HG03432 (cell line): ENCODE measurements at regions not wholly inside any gene's neighbourhood (a gene's known extent, or its start where the extent isn't known, plus 50 kb on each side); places are given as distances from the start of the nearest gene placed in this dataset.
"Not testable (repeated sequence)": the region's sequence is repeated elsewhere in the genome, so short reads cannot be mapped to it uniquely, and the experiment has no call there.

Experiments used
- ATAC-seq: cut with Tn5 transposase; IDR thresholded peaks from one replicate; pipeline ENCODE4 v1.9.1; 2021; ENCODE audit warnings: mild to moderate bottlenecking, moderate library complexity; ENCODE audit not compliant: unreplicated experiment

DNA sequence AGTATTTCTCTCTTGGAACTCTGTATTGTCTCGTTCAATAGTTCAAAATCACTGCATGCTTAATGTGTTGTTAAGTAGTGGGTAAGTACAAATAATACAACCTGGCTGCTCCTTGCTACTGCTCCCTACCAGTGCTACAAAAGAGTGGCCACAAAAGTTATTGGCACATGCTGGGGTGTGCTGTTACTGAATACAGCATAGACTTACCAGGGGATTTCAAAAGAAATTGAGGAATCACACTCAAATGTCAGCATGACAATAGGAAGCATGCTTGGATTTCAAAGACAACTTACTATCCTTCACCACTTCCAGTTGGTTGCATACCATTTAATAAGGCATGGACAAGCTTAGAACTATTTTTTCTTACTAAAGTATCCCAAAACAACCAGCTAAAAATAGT, 1041.3 kb upstream of the SPRY2 start:
- ATAC-seq: no peak

DNA sequence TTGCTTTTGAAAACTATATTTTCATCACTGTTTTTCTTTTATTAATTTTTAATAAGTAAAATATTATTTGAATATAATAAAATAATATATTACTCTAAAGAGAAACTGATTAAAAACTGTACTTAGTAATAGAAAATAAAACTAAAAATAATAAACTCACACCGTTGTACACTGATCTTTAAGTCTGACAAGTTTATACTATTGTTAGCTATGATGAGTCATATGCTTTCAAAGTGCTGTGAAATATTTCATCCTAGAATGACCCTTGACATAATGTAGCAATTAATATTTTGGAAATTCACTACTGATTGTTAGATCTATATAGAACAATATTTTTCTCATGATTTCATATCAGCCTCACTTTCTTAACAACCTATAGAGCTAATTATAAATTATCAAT, 1040.6 kb upstream of the SPRY2 start:
- no peak for ATAC-seq

DNA sequence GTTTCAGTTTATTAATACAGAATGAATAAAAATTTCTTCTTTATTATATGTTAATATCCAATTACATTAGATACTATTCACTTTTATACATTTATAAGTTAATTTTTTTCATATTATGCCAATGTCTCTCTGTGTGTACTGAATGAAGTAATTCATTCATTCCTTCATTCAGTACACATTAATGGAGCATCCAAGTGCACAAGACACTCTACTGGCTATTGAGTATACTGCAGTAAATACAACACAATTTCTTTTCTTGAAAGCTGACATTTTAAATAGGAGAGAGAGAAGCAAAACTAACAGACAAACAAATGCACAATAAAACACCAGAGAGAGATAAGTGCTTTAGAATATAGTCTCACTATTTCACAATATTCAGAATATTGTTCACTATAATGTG, 1038.3 kb upstream of the SPRY2 start:
- no peak for ATAC-seq

DNA sequence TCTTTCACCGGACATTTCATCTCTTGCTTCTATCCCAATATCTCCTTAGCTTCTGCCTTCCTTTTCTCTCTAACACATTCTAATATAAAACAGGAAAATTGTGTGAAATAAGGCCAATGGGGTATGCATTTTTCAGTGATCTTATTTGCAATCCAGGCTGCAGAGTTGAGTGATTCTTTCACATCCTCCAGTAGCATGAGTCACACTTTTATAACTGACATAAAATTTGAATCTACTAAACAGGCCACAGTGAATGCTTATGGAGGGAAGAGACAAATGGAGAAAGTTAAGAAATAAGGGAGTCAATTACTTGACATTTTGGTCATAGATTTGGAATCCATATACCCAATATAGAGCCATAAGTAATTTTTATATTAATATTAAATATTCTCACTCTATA, 1037.0 kb upstream of the SPRY2 start:
- ATAC-seq: no peak

DNA sequence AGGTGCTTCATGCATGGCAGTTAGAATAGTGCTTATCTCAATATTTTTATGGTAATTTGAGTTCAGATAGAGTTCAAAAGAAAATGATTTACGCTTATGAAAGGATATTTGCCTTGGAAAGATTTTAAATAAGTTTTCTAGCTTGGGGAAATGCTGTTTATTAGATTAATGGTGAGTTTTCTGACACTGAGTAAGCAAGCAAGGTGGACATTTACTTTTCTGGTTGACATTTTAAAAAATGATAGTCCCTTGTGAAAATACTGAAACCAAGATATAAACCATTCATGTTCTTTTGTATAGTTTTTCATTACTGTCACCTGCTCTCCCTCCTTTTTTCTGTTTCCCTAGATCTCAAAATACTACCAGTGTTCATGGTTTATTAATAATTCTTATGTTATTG, 1034.8 kb upstream of the SPRY2 start:
- ATAC-seq: no peak

DNA sequence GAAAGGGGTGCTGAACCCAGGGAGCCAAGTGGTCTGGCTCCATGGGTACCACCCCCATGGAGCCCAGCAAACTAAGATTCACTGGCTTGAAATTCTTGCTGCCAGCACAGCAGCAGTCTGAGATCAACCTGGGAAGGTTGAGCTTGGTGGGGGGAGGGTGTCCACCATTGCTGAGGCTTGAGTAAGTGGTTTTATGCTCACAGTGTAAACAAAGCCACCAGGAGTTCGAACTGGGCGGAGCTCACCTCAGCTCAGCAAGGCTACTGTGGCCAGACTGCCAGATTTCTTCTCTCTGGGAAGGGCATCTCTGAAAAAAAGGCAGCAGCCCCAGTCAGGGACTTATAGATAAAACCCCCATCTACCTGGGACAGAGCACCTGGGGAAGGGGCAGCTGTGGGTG, 1021.8 kb upstream of the SPRY2 start:
- ATAC-seq: not testable (repeated sequence)

DNA sequence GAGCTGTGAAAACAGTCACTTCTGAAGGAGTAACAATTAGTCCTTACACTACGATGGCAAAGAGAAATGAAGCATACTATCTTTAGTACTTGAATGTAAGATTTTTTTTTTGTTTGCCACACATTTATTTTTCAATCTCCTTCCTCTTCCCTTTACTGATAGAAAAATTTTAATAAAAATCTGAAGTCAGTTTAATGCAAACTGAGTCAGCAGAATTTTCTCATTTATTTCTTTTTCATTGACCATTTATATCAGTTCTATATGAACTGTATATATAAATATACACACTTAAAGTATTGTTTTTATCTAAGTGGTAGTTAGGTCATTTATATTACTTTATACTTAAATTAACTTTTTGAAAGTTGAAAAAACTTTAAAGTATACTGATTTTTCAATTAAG, 1009.1 kb upstream of the SPRY2 start:
- no peak for ATAC-seq

DNA sequence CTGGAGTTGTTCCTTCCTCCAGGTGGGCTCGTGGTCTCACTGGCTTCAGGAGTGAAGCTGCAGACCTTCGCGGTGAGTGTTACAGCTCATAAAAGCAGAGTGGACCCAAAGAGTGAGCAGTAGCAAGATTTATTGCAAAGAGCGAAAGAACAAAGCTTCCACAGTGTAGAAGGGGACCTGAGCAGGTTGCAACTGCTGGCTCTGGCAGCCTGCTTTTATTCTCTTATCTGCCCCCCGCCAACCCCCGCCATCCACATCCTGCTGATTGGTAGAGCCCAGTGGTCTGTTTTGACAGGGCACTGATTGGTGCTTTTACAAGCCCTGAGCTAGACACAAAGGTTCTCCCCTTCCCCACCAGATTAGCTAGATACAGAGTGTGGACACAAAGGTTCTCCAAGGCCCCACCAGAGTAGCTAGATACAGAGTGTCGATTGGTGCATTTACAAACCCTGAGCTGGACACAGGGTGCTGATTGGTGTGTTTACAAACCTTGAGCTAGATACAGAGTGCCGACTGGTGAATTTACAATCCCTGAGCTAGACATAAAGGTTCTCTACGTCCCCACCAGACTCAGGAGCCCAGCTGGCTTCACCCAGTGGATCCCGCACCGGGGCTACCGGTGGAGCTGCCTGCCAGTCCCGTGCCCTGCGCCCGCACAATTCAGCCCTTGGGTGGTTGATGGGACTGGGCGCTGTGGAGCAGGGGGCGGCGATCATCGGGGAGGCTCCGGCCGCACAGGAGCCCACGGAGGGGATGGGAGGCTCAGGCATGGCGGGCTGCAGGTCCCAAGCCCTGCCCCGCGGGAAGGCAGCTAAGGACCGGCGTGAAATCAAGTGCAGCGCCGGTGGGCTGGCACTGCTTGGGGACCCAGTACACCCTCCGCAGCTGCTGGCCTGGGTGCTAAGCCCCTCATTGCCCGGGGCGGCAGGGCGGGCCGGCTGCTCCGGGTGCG, 999.5 kb upstream of the SPRY2 start:
- ATAC-seq: not testable (repeated sequence)

DNA sequence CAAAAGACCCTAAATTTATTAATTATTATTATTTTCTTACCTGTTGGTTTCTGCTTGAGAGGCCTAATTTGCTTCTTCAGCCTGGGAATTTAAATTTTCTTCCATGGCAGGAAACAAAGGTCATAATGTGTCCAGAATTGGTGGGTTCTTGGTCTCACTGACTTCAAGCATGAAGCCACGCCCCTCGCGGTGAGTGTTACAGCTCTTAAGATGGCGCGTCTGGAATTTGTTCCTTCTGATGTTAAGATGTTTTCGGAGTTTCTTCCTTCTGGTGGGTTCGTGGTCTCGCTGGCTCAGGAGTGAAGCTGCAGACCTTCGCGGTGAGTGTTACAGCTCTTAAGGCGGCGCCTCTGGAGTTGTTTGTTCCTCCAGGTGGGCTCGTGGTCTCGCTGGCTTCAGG, 998.7 kb upstream of the SPRY2 start:
- not testable (repeated sequence) for ATAC-seq

DNA sequence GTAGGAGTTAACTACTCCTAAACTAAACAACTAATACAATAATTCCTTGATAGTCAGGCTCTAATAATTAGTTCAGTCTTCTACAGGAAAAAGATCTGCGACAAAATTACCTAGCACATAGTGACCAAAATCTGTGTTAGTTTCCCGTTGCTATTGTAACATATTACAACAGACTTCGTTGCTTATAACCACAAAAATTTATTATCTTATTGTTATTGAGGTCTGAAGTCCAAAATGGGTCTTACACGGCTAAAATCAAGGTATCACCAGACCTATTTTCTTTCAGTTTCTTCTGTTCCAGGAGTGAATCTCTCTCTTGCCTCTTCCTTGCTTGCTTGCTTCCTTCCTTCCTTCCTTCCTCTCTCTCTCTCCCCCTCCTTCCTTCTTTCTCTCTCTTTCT, 993.6 kb upstream of the SPRY2 start:
- no peak for ATAC-seq

DNA sequence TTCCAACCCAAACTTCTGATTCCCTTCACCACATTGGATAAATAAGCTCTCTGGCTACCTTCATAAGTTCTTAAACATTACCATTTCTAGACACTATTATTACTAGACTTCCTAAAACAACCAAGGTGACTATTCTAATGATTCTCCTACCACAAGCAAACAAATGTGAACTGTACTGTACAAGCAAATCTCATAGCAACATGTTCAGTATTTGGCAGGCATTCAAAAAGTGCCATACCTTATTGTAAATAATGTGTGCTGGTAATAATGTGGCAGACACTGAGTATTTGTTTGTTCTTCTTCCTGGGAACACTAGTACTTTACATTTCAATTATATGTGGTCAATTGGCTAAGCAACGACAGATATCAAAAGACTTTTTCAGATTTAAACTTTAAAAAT, 986.0 kb upstream of the SPRY2 start:
- no peak for ATAC-seq

DNA sequence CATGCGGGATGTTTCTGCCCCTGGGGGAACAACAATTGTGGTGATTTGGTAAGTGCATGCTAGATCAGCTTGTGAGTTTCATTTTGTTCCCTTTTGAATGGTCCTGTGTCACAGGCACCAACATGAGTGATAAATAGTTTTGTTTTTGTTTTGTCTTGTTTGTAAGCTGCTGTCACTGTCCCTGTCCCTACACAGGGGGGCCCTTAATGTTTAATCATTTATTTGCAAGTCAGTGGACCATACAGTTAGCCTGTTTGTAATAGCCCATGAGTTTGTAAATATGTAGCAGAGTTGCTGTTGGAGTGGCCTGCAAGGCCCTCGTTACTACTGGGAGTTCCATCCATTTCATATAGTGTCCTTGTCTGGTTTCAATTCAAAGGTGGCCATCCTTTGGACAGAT, 979.6 kb upstream of the SPRY2 start:
- ATAC-seq: no peak

DNA sequence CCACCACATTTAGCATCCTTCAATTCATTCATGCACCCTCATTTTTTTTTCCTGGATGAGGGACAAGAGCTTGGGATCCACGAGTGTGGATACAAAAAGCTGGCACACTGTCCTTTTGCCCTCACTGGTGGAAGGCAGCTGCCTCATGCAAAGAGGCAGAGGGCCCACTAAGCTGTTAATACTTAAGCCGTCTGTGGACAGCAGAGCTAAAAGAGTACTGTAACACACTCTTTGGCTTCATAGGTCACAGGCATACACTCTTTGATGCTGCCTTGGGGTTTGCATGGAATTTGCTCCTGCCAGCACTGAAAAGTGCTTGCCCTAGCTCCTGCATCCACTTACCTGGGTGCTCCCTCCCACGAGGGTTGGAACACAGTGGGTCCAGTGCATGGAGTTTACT, 978.4 kb upstream of the SPRY2 start:
- ATAC-seq: no peak

DNA sequence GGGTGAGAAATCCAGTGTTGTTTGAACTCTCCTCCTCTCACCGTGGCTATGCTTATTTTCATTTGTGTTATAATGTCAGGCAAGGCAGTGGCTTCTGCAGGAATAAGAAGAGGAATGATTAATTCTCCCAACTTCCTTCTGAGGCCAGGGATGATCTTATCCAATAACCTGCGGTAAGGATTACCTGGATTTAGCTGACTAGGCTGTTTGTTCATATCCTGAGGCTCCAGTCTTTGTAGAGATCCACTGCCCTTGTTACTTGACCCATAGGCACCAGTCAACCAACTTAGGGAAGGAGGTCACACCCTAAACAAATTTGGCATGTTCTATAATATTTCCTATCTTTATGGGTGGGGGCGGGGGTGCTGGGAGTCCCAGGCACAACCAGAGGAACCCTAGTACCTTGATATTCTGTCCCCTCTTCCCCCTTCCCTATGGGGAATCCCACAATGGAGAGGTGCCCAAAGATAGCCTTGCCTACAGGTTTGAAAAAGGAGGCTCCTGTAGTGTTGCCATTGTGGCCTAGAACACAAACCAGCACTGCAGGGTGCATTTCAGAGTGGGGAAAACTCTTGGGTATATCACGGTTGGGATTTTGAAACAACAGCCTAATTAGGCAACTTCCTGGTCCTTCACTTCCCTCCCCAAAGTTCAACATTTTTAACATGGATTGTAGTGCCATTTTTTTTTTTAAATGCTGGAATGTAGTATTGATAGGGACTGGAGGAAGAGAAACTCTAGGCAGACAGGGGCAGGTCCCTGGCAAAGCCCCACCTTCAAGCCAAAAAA, 977.5 kb upstream of the SPRY2 start:
- no peak for ATAC-seq

DNA sequence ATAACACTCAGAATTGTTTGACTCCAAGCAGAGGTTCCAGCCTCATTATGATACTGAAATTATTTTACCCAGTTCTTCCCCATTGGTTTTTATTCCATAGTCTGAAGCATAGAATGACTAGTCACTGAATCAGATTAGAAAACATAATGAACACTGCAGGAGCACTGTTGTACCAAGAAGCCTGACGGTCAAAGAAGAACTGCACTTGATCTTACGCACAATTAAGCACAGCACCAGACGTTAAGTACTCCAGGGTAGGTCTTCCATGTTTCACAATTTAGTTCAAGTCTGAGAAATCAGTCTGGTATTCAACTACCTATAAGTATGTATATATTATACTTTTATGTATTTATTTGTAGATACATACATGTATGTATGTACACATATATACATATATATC, 973.5 kb upstream of the SPRY2 start:
- no peak for ATAC-seq

DNA sequence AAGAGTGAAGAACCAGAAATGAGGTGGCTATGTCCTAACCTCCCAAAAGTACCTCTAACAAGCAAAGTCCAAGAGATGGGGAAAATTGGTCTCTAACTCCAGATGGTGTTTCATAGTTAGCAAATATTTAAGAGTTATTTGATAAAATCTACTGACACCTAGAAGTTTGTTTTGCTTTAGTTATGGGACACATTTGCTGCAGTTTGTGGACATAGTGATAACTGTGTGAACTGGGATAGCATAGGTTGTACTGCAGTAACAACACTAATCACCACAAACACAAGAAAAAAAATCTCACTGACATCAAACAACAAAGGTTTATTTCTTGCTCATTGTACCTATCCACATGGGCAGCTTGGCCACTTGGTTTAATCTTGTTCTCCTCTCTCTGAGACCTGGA, 965.0 kb upstream of the SPRY2 start:
- ATAC-seq: no peak

DNA sequence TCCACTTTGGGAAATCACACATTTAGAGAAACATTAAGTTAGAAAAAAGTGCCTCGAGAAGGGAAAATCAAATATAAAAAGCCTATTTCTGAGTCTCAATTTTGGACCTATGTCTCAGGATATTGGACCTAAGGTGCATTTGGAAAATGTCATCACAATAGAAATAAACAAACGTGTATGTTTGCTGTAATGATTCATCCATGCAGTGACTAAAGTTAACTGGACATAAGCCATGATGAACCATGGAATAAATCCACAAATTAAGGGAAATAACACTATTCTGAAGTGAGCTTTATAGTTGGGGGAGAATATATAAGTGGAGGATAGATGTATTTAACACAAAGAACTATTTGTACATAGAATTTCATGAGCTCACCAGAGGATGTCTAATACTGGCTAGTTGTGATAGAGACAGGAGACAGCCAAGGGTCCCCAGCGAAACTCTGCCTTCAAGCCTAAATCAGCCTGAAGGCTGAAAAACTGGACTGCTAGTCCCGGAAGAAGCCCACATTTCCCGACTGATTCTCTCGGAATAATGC, 963.3 kb upstream of the SPRY2 start:
- no peak for ATAC-seq

DNA sequence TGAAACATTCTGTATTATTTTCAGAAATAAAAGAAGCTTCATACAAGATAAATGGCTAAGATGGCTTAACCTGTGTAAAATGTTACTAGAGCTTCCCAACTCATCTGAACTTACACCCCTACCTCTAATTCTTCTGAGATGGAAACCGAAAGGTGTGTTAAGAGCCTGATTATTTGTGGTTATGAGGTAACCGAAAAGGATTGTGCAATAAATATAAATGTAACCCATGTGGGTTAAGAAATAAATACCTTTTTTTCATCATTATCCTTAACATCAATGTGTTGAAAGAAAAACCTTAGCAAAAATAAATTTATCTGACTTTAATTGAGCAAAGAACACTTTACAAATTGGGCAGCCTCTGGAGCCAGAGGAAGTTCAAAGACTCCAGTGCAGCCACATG, 961.8 kb upstream of the SPRY2 start:
- ATAC-seq: no peak

DNA sequence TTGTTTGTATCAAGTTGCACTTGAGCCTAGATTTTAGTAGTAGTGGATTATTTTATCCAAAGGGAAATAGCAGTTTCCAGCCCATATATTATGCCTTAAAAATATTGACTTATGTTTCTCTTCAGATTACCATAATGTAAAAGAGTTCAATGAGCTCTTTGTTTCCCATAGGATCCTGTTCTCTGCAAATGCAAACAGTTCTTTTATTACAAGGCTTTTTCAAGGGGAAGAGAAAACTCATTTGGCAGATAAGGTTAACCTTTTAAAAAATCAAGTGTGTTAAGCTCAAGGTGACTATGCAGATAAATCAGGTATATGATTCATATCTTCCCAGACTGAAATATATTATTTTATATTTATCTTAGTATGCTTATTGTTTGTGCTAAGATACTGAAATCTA, 961.2 kb upstream of the SPRY2 start:
- no peak for ATAC-seq

DNA sequence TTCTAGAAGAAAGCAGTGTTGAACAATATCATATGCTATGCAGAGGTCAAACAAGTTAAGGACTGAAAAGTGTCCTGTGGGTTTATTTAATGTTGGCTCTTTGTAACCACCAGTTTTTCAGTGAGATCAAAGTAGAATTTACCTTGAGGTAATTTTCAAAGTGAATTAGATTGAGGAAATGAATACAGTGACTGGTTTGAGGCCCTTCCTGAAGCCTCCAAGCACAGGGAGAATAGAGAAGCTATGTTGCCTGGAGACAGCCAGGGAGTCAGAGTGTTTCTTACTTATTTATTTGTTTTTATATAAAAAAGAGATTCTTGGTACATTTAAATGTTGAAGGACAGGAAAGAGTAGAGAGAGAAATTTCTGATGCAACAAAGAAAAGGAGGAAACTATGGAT, 954.3 kb upstream of the SPRY2 start:
- ATAC-seq: no peak

DNA sequence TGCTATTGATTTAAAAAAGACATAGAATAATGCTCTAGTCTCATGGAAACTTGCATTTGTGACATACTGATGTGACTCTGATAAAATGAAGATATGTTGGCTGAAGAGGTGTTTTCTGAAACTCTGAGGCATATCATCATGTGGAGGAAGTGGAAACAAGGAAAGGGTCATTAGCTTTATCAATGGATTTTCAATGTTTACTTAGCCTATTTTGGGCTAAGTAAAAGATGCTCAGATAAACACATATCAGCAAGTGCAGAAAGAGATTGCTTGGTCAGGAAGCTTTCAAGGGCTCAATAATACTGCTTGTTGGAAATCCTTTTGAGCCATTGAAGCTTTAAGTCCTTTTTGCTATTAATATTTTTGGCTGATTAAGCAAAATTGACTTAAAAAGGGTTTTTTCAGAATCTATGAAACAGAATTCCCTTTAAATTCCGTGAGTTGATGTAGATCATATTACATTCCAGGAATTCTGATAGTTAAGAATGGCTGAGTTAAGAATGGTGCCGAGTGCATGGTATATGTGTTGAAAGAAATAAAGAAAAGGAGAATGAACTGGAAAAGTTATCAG, 952.8 kb upstream of the SPRY2 start:
- ATAC-seq: no peak

DNA sequence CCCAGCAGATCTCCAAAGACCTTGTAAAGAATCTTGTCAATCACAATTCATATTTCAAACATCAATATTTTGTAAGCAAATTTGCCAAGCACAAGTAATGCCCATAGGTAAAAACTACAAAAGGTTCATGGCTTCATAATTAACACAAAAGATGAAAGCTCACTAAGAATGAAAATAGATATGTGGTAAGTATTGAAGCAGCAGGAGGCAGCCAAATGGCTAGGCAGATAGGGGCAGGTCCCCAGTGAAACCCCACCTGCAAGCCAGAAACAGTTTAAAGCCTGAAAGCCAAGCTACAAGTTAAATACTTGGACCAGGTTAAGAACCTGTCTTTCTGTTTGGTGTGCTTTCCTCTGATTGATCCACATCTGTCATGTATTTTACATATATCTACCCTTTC, 942.6 kb upstream of the SPRY2 start:
- ATAC-seq: no peak
